ENCODE measurements at regions not wholly inside any gene's neighbourhood (a gene's known extent, or its start where the extent isn't known, plus 50 kb on each side); places are given as distances from the start of the nearest gene placed in this dataset.

DNA sequence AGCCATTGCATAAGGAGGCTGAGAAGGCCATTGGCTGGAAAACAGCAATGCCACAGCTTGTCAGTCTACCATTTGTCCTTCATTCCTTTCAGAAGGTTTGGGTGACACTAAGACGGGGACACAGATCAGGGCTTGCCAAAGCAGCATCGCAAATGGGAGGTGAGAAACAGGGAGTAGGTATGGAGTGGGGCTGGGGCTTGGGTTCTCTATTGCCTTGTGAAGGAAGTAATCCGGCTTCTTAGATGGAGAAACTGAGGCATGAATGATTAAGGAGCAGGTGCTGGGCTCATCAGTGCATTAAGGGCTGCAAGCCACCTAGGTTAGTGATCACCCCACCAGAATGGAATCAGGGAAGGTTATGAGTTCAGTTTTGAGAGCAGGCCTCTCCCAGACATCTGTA lies 115.6 kb upstream of the NMNAT3 start (continued):
- no peak for TF ChIP-seq CEBPZ (IDR thresholded peaks at IDR 0.05; ENCODE audit: low read length)
- no peak for TF ChIP-seq TOPORS (CRISPR knock-in tag; IDR thresholded peaks at IDR 0.05)

GRCh38 chr3:139780593-139780992 lies 102.8 kb upstream of the NMNAT3 start:
- no peaks in the 10 kb centered on the region for H3K36me3 ChIP-seq (replicated peaks in 1 of 2; ENCODE audit: control insufficient read depth in 1 of 2, insufficient read depth in 2 of 2, low read length in 2 of 2)
- no CpG with 5 or more reads among the region's 1 CpG for WGBS (ENCODE audit: low lambda C conversion rate)
- no peak overlapping the region for H3K27ac ChIP-seq (ENCODE audit: extremely low read length, insufficient read depth, low read length)
- intact Hi-C loops (cut with micrococcal nuclease; ENCODE audit: unreplicated experiment), result loop anchor here (1.0 kb wide), 1 partner anchor 40 kb away; no protein-coding TSS in a partner anchor
- H2AFZ ChIP-seq (ENCODE audit: low read length), result no peak overlapping the region
- H3K4me2 ChIP-seq (ENCODE audit: low read depth, low read length), result no peak overlapping the region
- no TSS peak for BruUV-seq (replicated peaks)
- no peak overlapping the region for H3K4me3 ChIP-seq (replicated peaks in 1 of 3; ENCODE audit: insufficient read depth in 1 of 3, low read depth in 2 of 3, low read length in 3 of 3)
- ChIA-PET POLR2A (no interaction called here), CTCF (ENCODE audit: low intra/inter-chr PET ratio, low total read pairs) (no interaction called here)
- H3K4me1 ChIP-seq (ENCODE audit: insufficient read depth, low read length), result no peaks in the 10 kb centered on the region
- H3K9me3 ChIP-seq (ENCODE audit: low read length), result no peaks in the 10 kb centered on the region
- H3K9ac ChIP-seq (ENCODE audit: insufficient read depth, low read depth, low read length), result no peak overlapping the region
- peaks cover 4 to 18% of the 10 kb centered on the region in 2 experiments; a peak in 2 of 5 replicates for H3K27me3 ChIP-seq (ENCODE audit: control insufficient read depth in 1 of 2, insufficient read depth in 2 of 2, low read length in 2 of 2)
- H4K20me1 ChIP-seq (ENCODE audit: insufficient read depth, low read length), result no peaks in the 10 kb centered on the region
- TF ChIP-seq ZNF550 (CRISPR knock-in tag; IDR thresholded peaks at IDR 0.05; ENCODE audit: borderline replicate concordance), result no peak
- TF ChIP-seq, protein P1, sequence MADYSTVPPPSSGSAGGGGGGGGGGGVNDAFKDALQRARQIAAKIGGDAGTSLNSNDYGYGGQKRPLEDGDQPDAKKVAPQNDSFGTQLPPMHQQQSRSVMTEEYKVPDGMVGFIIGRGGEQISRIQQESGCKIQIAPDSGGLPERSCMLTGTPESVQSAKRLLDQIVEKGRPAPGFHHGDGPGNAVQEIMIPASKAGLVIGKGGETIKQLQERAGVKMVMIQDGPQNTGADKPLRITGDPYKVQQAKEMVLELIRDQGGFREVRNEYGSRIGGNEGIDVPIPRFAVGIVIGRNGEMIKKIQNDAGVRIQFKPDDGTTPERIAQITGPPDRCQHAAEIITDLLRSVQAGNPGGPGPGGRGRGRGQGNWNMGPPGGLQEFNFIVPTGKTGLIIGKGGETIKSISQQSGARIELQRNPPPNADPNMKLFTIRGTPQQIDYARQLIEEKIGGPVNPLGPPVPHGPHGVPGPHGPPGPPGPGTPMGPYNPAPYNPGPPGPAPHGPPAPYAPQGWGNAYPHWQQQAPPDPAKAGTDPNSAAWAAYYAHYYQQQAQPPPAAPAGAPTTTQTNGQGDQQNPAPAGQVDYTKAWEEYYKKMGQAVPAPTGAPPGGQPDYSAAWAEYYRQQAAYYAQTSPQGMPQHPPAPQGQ (CRISPR knock-in tag; IDR thresholded peaks at IDR 0.05; ENCODE audit: borderline replicate concordance), result no peak
- in situ Hi-C loops (cut with HindIII; ENCODE audit: extremely low pct_ligation_motif_present, low pct_unique_long_range_greater_than_20kb), result no loop called here
- ATAC-seq, result no peak
- no peaks in the 10 kb centered on the region for H3K79me2 ChIP-seq (ENCODE audit: insufficient read depth, low read length)
- FAIRE-seq, result no peak
- DNase-seq (ENCODE audit: low spot score), result no peak
